Heart left ventricle (tissue), 13 donors: ENCODE measurements at regions not wholly inside any gene's neighbourhood (a gene's known extent, or its start where the extent isn't known, plus 50 kb on each side); places are given as distances from the start of the nearest gene placed in this dataset.

Source experiments
- CTCF ChIP-seq, 12 donors: fragments of 200-600 bp; sonication (generic) in 4 of 12; IDR thresholded peaks; one replicate each; pipeline versions ENCODE4 v1.5.0 to v1.8.0; 2018 to 2022; ENCODE audit warnings: antibody characterized with exemption in 12 of 12, mild to moderate bottlenecking in 5 of 12
- POLR2A ChIP-seq, 2 donors: fragments of 450-650 bp; IDR thresholded peaks; one replicate each; pipeline ENCODE4 v1.6.1; 2017; ENCODE audit warnings: antibody characterized with exemption in 2 of 2, mild to moderate bottlenecking in 2 of 2, moderate library complexity in 2 of 2
- donor health status: ischemic (EF 13 %, LVEDD 7.1; RV severe dilation, severe dysfunction).
- donor health status: DM: no; HTN: yes; CAD: no.
- donor health status: DM: no; HTN: no; CAD: no.
- donor health status: ischemic (EF 25% LVEDD 6.9; RV normal size, moderate dysfunction).
- donor health status: ischemic (EF 25% LVEDD 5.7; RV mildly dilated, moderate dysfunction).
- donor health status: ischemic (EF 35%, LVEDD 5.7; RV mildly dilated, moderate dysfunction).
- donor health status: nonischemic (EF 11% LVEDD 7.7; RV severe dilation, severe dysfunction).
- donor health status: DM: yes; HTN: yes; CAD: no.
- donor health status: PGD.
- donor health status: ischemic (EF 29% LVEDD 5.4; RV normal size, mild dysfunction).
- donor health status: nonischemic (EF 23%, LVEDD 6.1; RV moderate dilation, normal function).

- no peak for TF ChIP-seq CTCF (IDR thresholded peaks at IDR 0.05)
- no peak for TF ChIP-seq POLR2A (IDR thresholded peaks at IDR 0.05)
Measured at GRCh38 chr13:30142486-30143211, 164.7 kb downstream of the KATNAL1 start.
